ENCODE measurements at regions not wholly inside any gene's neighbourhood (a gene's known extent, or its start where the extent isn't known, plus 50 kb on each side); places are given as distances from the start of the nearest gene placed in this dataset.

- TF ChIP-seq CTCF (IDR thresholded peaks at IDR 0.05) (no peak), REST (IDR thresholded peaks at IDR 0.05; ENCODE audit: insufficient read depth in 1 of 2, low read depth in 2 of 2, low read length in 1 of 2) (no peak)
Measured at GRCh38 chr7:15750727-15751126, 64.2 kb upstream of the MEOX2 start.

Data from Panc1 (cell line).